ENCODE measurements at regions not wholly inside any gene's neighbourhood (a gene's known extent, or its start where the extent isn't known, plus 50 kb on each side); places are given as distances from the start of the nearest gene placed in this dataset.

DNA sequence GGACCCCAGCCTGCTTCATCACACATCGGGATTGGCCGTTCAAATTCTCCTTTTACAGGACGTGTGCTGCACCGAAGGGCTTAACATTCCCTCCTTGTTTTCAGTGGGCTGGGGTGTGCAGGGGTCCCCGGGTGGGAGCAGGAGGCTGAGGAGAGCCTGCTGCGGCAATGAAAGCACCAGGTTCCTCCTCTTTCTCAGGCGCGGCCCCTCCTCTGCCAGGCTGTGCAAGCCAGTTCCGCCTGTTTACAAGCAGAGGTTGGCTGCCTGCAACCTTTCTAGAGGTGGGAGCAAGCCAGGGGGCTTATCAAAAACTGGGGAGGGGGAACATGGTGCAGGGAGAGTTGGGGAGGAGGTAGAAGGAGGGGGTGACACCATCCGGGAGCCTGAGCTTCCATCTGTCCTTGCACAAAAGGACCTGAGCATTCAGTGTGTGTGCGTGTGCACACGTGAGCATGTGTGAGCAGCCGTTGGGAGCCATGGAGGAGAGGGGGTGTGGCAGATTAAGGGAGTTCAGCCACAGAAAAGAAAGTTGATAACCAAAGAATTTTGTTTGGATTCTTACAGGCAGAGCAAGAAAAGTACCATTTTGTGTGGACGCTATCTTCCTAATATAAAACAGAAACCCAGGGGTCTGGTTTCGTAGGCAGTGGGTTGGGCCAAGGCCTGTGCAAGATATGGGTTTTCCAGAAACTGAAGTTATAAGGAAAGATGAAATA, 108.8 kb upstream of the RFLNA start:
- no peak overlapping the region for H2AFZ ChIP-seq
- no peak overlapping the region for H3K4me2 ChIP-seq (ENCODE audit: low read length)
- no peaks in the 10 kb centered on the region for H3K4me1 ChIP-seq
- no peaks in the 10 kb centered on the region for H3K36me3 ChIP-seq (ENCODE audit: control insufficient read depth, insufficient read depth, low read length)
- no peaks in the 10 kb centered on the region for H3K79me2 ChIP-seq
- H3K9ac ChIP-seq: no peak overlapping the region
- no peak overlapping the region for H3K4me3 ChIP-seq (ENCODE audit: low read depth, low read length)
- H3K27ac ChIP-seq: no peak overlapping the region
- H3K27me3 ChIP-seq (ENCODE audit: control insufficient read depth, insufficient read depth, low read length): no peaks in the 10 kb centered on the region
- TF ChIP-seq, protein P1, sequence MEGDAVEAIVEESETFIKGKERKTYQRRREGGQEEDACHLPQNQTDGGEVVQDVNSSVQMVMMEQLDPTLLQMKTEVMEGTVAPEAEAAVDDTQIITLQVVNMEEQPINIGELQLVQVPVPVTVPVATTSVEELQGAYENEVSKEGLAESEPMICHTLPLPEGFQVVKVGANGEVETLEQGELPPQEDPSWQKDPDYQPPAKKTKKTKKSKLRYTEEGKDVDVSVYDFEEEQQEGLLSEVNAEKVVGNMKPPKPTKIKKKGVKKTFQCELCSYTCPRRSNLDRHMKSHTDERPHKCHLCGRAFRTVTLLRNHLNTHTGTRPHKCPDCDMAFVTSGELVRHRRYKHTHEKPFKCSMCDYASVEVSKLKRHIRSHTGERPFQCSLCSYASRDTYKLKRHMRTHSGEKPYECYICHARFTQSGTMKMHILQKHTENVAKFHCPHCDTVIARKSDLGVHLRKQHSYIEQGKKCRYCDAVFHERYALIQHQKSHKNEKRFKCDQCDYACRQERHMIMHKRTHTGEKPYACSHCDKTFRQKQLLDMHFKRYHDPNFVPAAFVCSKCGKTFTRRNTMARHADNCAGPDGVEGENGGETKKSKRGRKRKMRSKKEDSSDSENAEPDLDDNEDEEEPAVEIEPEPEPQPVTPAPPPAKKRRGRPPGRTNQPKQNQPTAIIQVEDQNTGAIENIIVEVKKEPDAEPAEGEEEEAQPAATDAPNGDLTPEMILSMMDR (IDR thresholded peaks at IDR 0.05): no peak
- no peaks in the 10 kb centered on the region for H3K9me3 ChIP-seq (ENCODE audit: control insufficient read depth, low read length)

DNA sequence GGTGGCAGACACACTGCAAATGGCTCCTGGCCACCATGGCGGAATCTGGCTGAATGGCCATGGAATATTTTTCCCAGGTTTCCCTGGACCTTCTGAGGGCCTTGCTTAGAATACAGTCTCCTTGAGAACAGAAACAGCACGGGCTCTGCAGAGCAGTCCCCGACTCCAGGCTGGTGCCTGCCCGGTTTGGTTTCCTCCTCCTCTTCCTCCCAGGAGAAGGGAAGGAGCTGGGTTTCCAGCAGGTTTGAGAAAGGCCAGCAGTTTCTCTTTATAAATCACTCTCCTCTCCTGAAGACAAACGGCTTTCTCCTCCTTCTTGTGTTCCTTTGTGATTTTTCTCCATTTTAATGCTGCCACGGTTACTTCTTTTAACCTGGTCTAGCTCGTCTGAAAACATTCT, 106.8 kb upstream of the RFLNA start:
- Histone ChIP-seq H3K4me3 (ENCODE audit: low read depth, low read length) (no peak overlapping the region), H3K4me1 (no peaks in the 10 kb centered on the region), H3K27me3 (ENCODE audit: control insufficient read depth, insufficient read depth, low read length) (no peaks in the 10 kb centered on the region), H3K27ac (no peak overlapping the region), H2AFZ (no peak overlapping the region), H3K79me2 (no peaks in the 10 kb centered on the region), H3K36me3 (ENCODE audit: control insufficient read depth, insufficient read depth, low read length) (no peaks in the 10 kb centered on the region), H3K9me3 (ENCODE audit: control insufficient read depth, low read length) (no peaks in the 10 kb centered on the region), H3K4me2 (ENCODE audit: low read length) (no peak overlapping the region), H3K9ac (no peak overlapping the region)
- TF ChIP-seq, protein P1 (IDR thresholded peaks at IDR 0.05): no peak

DNA sequence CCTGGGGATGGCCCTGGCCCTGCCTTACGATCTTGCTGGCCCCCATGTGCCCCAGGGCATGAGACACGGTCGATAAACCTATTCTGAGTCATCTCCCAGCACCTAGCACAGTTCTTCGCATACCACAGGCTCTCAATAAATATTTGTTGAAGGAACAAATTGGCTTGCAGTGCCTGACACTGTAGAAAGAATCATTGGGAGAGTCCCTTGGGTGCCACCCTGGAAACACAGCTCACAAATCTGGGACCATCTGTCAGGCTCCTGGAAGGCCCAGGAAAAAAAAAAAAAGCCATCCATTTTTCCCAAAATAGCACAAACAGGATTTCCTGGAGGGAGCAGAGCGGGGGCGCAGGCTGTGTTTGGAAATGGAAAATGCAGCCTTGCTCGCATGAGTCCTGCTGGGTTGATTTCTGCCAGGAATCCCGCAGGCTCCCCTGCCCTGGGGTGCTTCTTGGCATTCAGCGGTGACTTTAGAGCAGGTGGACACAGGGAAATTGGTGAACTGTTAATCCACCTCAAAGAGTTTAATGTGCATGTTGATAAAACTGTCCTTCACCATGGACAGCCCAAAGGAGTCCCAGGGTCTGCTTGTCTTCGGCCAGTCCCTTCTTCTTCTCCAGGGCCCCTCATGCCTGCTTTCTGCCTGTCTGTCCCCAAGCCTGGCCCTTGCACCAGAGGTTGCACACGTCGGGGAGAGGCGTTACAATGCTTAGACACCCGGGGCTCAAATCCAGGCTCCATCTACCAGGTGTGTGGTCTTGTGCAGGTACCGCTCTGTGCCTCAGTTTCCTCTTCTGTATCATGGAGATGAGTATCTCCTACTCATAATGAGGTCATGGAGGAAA, 106.1 kb upstream of the RFLNA start:
- H3K4me3 ChIP-seq (ENCODE audit: low read depth, low read length): no peak overlapping the region
- no peaks in the 10 kb centered on the region for H3K36me3 ChIP-seq (ENCODE audit: control insufficient read depth, insufficient read depth, low read length)
- H3K27ac ChIP-seq: no peak overlapping the region
- TF ChIP-seq, protein P1 (IDR thresholded peaks at IDR 0.05): no peak
- no peaks in the 10 kb centered on the region for H3K27me3 ChIP-seq (ENCODE audit: control insufficient read depth, insufficient read depth, low read length)
- no peaks in the 10 kb centered on the region for H3K79me2 ChIP-seq
- H2AFZ ChIP-seq: no peak overlapping the region
- H3K9me3 ChIP-seq (ENCODE audit: control insufficient read depth, low read length): no peaks in the 10 kb centered on the region
- no peak overlapping the region for H3K9ac ChIP-seq
- no peak overlapping the region for H3K4me2 ChIP-seq (ENCODE audit: low read length)
- no peaks in the 10 kb centered on the region for H3K4me1 ChIP-seq

DNA sequence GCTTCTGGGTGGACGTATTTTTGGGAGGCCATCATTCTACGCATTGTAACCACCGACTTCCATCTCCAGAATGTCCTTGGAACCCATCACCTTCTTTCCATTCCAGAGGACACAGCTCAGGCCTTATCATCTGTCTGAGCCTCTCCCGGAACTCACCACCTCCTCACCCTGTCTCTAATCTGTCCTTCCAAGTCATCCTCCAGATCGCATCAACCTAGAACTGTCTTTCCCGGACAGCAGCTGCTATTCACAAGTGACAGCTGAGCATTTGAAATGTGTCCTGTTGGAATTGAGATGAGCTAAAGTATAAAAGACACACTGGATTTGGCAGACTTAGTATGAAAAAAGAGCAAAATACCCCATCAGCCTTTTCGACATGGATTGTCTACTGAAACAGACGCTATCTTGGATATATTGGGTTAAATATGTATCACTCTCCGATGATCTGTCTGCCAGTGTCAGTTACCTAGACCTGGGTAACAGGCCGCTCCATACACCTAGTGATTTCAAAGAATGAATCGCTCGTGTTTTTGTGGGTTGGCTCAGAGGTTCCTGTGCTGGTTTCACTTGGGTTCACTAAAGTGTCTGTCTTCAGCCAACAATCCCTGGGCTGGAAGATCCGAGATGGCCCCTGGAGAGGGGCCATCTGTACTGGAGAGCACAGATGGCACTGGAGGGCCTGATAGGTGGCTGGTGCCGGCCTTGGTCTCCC, 104.4 kb upstream of the RFLNA start:
- Histone ChIP-seq H3K9ac (no peak overlapping the region), H2AFZ (no peak overlapping the region), H3K4me3 (ENCODE audit: low read depth, low read length) (no peak overlapping the region), H3K27me3 (ENCODE audit: control insufficient read depth, insufficient read depth, low read length) (no peaks in the 10 kb centered on the region), H3K79me2 (no peaks in the 10 kb centered on the region), H3K4me2 (ENCODE audit: low read length) (no peak overlapping the region), H3K27ac (no peak overlapping the region), H3K4me1 (no peaks in the 10 kb centered on the region), H3K36me3 (ENCODE audit: control insufficient read depth, insufficient read depth, low read length) (no peaks in the 10 kb centered on the region), H3K9me3 (ENCODE audit: control insufficient read depth, low read length) (no peaks in the 10 kb centered on the region)
- TF ChIP-seq, protein P1 (IDR thresholded peaks at IDR 0.05): no peak

All from parathyroid adenoma (tissue), 2 donors.